Esophagus muscularis mucosa (tissue), 4 donors: ENCODE measurements at regions not wholly inside any gene's neighbourhood (a gene's known extent, or its start where the extent isn't known, plus 50 kb on each side); places are given as distances from the start of the nearest gene placed in this dataset.

Source experiments
- EP300 ChIP-seq: sonication (generic); formaldehyde crosslinking; IDR thresholded peaks from one replicate; pipeline ENCODE4 v1.6.1; 2017; ENCODE audit warnings: antibody characterized with exemption
- POLR2A ChIP-seq: fragments of 450-650 bp; IDR thresholded peaks from one replicate; pipeline ENCODE4 v1.6.1; 2017; ENCODE audit warnings: antibody characterized with exemption, moderate library complexity, mild to moderate bottlenecking, low read depth
- POLR2AphosphoS5 ChIP-seq, 2 donors: sonication (generic); formaldehyde crosslinking; IDR thresholded peaks; one replicate each; pipeline ENCODE4 v1.6.1; 2017; ENCODE audit warnings: antibody characterized with exemption in 2 of 2
- TF ChIP-seq, protein P1 (sequence below), 3 experiments: fragments of 200-600 bp in 2 of 3; fragments of 450-650 bp in 1 of 3; sonication (generic) in 2 of 3; IDR thresholded peaks; one replicate each; pipeline ENCODE4 v1.5.1; 2017 to 2019; ENCODE audit warnings: antibody characterized with exemption in 3 of 3, mild to moderate bottlenecking in 2 of 3, moderate library complexity in 1 of 3

DNA sequence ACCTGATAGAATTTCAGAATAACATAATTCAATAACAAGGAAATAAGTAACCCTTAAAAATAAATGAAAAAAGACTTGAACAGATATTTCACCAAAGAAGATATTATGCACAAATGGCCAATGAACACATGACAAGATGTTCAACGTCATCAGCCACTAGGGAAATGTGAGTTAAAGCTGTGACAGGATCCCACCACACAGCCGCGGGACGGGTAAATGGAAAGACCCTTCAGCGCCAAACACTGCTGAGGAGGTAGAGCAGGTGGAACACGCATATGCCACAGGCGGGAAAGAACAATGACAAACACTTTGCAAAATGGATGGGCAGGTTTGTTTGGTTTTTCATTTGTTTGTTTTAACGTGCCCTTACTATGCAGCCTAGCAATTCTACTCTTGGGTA is 86.1 kb upstream of the RNF32 start:
- TF ChIP-seq, protein P1, sequence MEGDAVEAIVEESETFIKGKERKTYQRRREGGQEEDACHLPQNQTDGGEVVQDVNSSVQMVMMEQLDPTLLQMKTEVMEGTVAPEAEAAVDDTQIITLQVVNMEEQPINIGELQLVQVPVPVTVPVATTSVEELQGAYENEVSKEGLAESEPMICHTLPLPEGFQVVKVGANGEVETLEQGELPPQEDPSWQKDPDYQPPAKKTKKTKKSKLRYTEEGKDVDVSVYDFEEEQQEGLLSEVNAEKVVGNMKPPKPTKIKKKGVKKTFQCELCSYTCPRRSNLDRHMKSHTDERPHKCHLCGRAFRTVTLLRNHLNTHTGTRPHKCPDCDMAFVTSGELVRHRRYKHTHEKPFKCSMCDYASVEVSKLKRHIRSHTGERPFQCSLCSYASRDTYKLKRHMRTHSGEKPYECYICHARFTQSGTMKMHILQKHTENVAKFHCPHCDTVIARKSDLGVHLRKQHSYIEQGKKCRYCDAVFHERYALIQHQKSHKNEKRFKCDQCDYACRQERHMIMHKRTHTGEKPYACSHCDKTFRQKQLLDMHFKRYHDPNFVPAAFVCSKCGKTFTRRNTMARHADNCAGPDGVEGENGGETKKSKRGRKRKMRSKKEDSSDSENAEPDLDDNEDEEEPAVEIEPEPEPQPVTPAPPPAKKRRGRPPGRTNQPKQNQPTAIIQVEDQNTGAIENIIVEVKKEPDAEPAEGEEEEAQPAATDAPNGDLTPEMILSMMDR (IDR thresholded peaks at IDR 0.05): no peak
- no peak for TF ChIP-seq POLR2AphosphoS5 (IDR thresholded peaks at IDR 0.05)
- TF ChIP-seq POLR2A: no peak
- TF ChIP-seq EP300: no peak
